ENCODE measurements at regions not wholly inside any gene's neighbourhood (a gene's known extent, or its start where the extent isn't known, plus 50 kb on each side); places are given as distances from the start of the nearest gene placed in this dataset.

GRCh38 chr4:153988492-153989363 is 199.8 kb upstream of the SFRP2 start:
- no peak for DNase-seq (ENCODE audit: low read depth in 3 of 3)

GRCh38 chr4:153987291-153987690 is 198.4 kb upstream of the SFRP2 start:
- DNase-seq (ENCODE audit: low read depth in 3 of 3): no peak

GRCh38 chr4:153976954-153977353 is 188.1 kb upstream of the SFRP2 start:
- DNase-seq (ENCODE audit: low read depth in 3 of 3): no peak

- DNase-seq (ENCODE audit: low read depth in 3 of 3): no peak
These were observed 185.6 kb upstream of the SFRP2 start for GRCh38 chr4:153974452-153974851.

- DNase-seq (ENCODE audit: low read depth in 3 of 3): no peak
These were observed 185.1 kb upstream of the SFRP2 start for GRCh38 chr4:153973942-153974341.

- DNase-seq (ENCODE audit: low read depth in 3 of 3): no peak
These were observed 183.0 kb upstream of the SFRP2 start for GRCh38 chr4:153971899-153972298.

GRCh38 chr4:153970169-153970568 is 181.3 kb upstream of the SFRP2 start:
- no peak for DNase-seq (ENCODE audit: low read depth in 3 of 3)

GRCh38 chr4:153969542-153969941 is 180.7 kb upstream of the SFRP2 start:
- DNase-seq (ENCODE audit: low read depth in 3 of 3): no peak

GRCh38 chr4:153966641-153967040 is 177.8 kb upstream of the SFRP2 start:
- DNase-seq (ENCODE audit: low read depth in 3 of 3): no peak

- DNase-seq (ENCODE audit: low read depth in 3 of 3): no peak
These were observed 174.3 kb upstream of the SFRP2 start for GRCh38 chr4:153963216-153963615.

GRCh38 chr4:153962311-153963039 is 173.6 kb upstream of the SFRP2 start:
- DNase-seq (ENCODE audit: low read depth in 3 of 3): no peak

- no peak for DNase-seq (ENCODE audit: low read depth in 3 of 3)
These were observed 166.4 kb upstream of the SFRP2 start for GRCh38 chr4:153955327-153955726.

- no peak for DNase-seq (ENCODE audit: low read depth in 3 of 3)
These were observed 165.8 kb upstream of the SFRP2 start for GRCh38 chr4:153954654-153955053.

- no peak for DNase-seq (ENCODE audit: low read depth in 3 of 3)
These were observed 161.5 kb upstream of the SFRP2 start for GRCh38 chr4:153950100-153950979.

GRCh38 chr4:153948041-153948440 is 159.2 kb upstream of the SFRP2 start:
- no peak for DNase-seq (ENCODE audit: low read depth in 3 of 3)

GRCh38 chr4:153947124-153947523 is 158.2 kb upstream of the SFRP2 start:
- DNase-seq (ENCODE audit: low read depth in 3 of 3): no peak

- DNase-seq (ENCODE audit: low read depth in 3 of 3): no peak
These were observed 156.8 kb upstream of the SFRP2 start for GRCh38 chr4:153945704-153946103.

- no peak for DNase-seq (ENCODE audit: low read depth in 3 of 3)
These were observed 155.0 kb upstream of the SFRP2 start for GRCh38 chr4:153943738-153944415.

- DNase-seq (ENCODE audit: low read depth in 3 of 3): no peak
These were observed 152.0 kb upstream of the SFRP2 start for GRCh38 chr4:153940916-153941315.

GRCh38 chr4:153939570-153939969 is 150.7 kb upstream of the SFRP2 start:
- no peak for DNase-seq (ENCODE audit: low read depth in 3 of 3)

GRCh38 chr4:153938994-153939393 is 150.1 kb upstream of the SFRP2 start:
- no peak for DNase-seq (ENCODE audit: low read depth in 3 of 3)

- no peak for DNase-seq (ENCODE audit: low read depth in 3 of 3)
These were observed 148.4 kb upstream of the SFRP2 start for GRCh38 chr4:153937289-153937688.

Data from stimulated activated CD4-positive, alpha-beta T cell treated with anti-CD3 and anti-CD28 coated beads, TNF-alpha, amount 100 ng/mL, for 48 hours (primary cell).